ENCODE measurements at regions not wholly inside any gene's neighbourhood (a gene's known extent, or its start where the extent isn't known, plus 50 kb on each side); places are given as distances from the start of the nearest gene placed in this dataset.

- TF ChIP-seq POLR2AphosphoS5 (IDR thresholded peaks at IDR 0.05; ENCODE audit: low read depth, low read length): no peak
- TF ChIP-seq POLR2A (IDR thresholded peaks at IDR 0.05; ENCODE audit: low read depth, low read length): no peak
Measured at GRCh38 chr5:87109746-87110145, 157.9 kb upstream of the RASA1 start.
